Fibroblast of skin of right biceps (primary cell): ENCODE measurements at regions not wholly inside any gene's neighbourhood (a gene's known extent, or its start where the extent isn't known, plus 50 kb on each side); places are given as distances from the start of the nearest gene placed in this dataset.
"Not testable (repeated sequence)": the region's sequence is repeated elsewhere in the genome, so short reads cannot be mapped to it uniquely, and the experiment has no call there.

Experiments
- DNase-seq: peaks from one replicate; pipeline ENCODE4 v3.0.0-alpha.2; 2013

GRCh38 chr2:33712674-33713073 lies 113.6 kb upstream of the FAM98A start:
- DNase-seq = no peak

GRCh38 chr2:33709951-33710350 lies 110.9 kb upstream of the FAM98A start:
- no peak for DNase-seq

GRCh38 chr2:33707312-33707711 lies 108.2 kb upstream of the FAM98A start:
- no peak for DNase-seq

- DNase-seq = no peak
These were observed 107.3 kb upstream of the FAM98A start for GRCh38 chr2:33706410-33706809.

- DNase-seq = no peak
These were observed 105.3 kb upstream of the FAM98A start for GRCh38 chr2:33704406-33704855.

- no peak for DNase-seq
These were observed 97.1 kb upstream of the FAM98A start for GRCh38 chr2:33696234-33696633.

GRCh38 chr2:33694904-33695303 lies 95.8 kb upstream of the FAM98A start:
- no peak for DNase-seq

- not testable (repeated sequence) for DNase-seq
These were observed 91.6 kb upstream of the FAM98A start for GRCh38 chr2:33690686-33691085.

- no peak for DNase-seq
These were observed 82.3 kb upstream of the FAM98A start for GRCh38 chr2:33681364-33681757.

- DNase-seq = no peak
These were observed 81.7 kb upstream of the FAM98A start for GRCh38 chr2:33680644-33681363.

- DNase-seq = no peak
These were observed 79.3 kb upstream of the FAM98A start for GRCh38 chr2:33678436-33678835.

- DNase-seq = peak; percentile 4
These were observed 74.8 kb upstream of the FAM98A start for GRCh38 chr2:33673937-33674336.

GRCh38 chr2:33672896-33673295 lies 73.8 kb upstream of the FAM98A start:
- DNase-seq = no peak

- DNase-seq = no peak
These were observed 73.3 kb upstream of the FAM98A start for GRCh38 chr2:33672389-33672788.

GRCh38 chr2:33671198-33671597 lies 72.1 kb upstream of the FAM98A start:
- no peak for DNase-seq

- DNase-seq = no peak
These were observed 71.4 kb upstream of the FAM98A start for GRCh38 chr2:33670392-33670937.

- no peak for DNase-seq
These were observed 67.8 kb upstream of the FAM98A start for GRCh38 chr2:33666879-33667278.

- no peak for DNase-seq
These were observed 65.9 kb upstream of the FAM98A start for GRCh38 chr2:33665039-33665438.

- no peak for DNase-seq
These were observed 61.5 kb upstream of the FAM98A start for GRCh38 chr2:33660416-33661123.

- no peak for DNase-seq
These were observed 56.7 kb upstream of the FAM98A start for GRCh38 chr2:33655626-33656320.

- no peak for DNase-seq
These were observed 53.7 kb upstream of the FAM98A start for GRCh38 chr2:33652830-33653229.

- no peak for DNase-seq
These were observed 51.1 kb upstream of the FAM98A start for GRCh38 chr2:33650171-33650570.
